ENCODE measurements at regions not wholly inside any gene's neighbourhood (a gene's known extent, or its start where the extent isn't known, plus 50 kb on each side); places are given as distances from the start of the nearest gene placed in this dataset.
"Not testable (repeated sequence)": the region's sequence is repeated elsewhere in the genome, so short reads cannot be mapped to it uniquely, and the experiment has no call there.

DNA sequence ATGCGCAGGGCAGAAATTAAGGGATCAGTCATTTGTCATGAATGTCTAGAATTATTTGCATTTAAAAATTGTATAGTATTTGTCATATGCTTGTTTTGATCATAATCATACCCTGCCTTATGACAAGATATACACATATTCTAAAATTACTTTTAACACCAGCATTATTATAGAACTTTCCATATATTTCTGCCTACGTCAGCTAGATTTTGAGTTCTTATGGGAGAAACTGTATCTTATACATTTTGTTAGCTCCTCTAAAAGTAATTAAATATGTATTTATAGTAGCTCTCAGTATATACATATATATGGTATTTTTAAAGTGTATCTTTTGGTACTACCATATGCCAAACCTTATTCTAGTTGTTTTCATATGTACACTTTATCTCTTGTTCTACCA lies 441.9 kb downstream of the CPS1 start:
- 91 to 92% methylated on average over 2 of the region's 2 CpGs for WGBS, 2 donors
- no peaks in the 10 kb centered on the region for H3K27me3 ChIP-seq
- H3K9me3 ChIP-seq = no peaks in the 10 kb centered on the region
- no peaks in the 10 kb centered on the region for H3K36me3 ChIP-seq
- intact Hi-C loops (cut with DNase I) = no loop called here
- no peak for DNase-seq
- no peak for TF ChIP-seq EP300 (IDR thresholded peaks at IDR 0.05)
- TF ChIP-seq POLR2AphosphoS5 (IDR thresholded peaks at IDR 0.05) = no peak
- TF ChIP-seq, protein P1, sequence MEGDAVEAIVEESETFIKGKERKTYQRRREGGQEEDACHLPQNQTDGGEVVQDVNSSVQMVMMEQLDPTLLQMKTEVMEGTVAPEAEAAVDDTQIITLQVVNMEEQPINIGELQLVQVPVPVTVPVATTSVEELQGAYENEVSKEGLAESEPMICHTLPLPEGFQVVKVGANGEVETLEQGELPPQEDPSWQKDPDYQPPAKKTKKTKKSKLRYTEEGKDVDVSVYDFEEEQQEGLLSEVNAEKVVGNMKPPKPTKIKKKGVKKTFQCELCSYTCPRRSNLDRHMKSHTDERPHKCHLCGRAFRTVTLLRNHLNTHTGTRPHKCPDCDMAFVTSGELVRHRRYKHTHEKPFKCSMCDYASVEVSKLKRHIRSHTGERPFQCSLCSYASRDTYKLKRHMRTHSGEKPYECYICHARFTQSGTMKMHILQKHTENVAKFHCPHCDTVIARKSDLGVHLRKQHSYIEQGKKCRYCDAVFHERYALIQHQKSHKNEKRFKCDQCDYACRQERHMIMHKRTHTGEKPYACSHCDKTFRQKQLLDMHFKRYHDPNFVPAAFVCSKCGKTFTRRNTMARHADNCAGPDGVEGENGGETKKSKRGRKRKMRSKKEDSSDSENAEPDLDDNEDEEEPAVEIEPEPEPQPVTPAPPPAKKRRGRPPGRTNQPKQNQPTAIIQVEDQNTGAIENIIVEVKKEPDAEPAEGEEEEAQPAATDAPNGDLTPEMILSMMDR (IDR thresholded peaks at IDR 0.05) = no peak
- H3K4me1 ChIP-seq = no peaks in the 10 kb centered on the region
- no peak overlapping the region for H3K4me3 ChIP-seq
- H3K27ac ChIP-seq = no peak overlapping the region

DNA sequence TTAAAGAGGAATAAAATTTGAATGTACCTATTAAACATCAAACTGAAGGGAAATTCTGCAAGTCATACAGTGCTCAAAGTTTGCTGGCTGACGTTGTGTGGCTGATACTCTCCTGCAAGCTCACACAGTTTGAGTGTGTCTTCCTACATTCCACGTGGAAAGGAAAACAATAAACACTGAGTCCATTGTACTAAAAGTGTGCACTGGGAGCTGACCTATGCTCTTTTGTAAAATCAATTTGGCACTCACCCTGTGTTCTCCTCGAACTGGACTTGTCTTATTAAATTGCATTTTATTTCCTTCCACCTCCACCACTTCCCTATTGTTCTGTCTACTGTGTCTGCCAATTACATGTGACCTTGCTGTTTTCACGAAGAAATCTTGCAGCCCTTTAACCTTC lies 458.0 kb downstream of the CPS1 start:
- Histone ChIP-seq H3K36me3 (no peaks in the 10 kb centered on the region), H3K27ac (no peak overlapping the region), H3K4me3 (no peak overlapping the region), H3K4me1 (no peaks in the 10 kb centered on the region), H3K9me3 (no peaks in the 10 kb centered on the region), H3K27me3 (no peaks in the 10 kb centered on the region)
- no peak for DNase-seq
- intact Hi-C loops (cut with DNase I) = no loop called here
- 6 to 16% methylated on average over 4 of the region's 4 CpGs for WGBS, 2 donors
- TF ChIP-seq POLR2AphosphoS5 (IDR thresholded peaks at IDR 0.05) (no peak), POLR2A (IDR thresholded peaks at IDR 0.05) (no peak), EP300 (IDR thresholded peaks at IDR 0.05) (no peak)
- TF ChIP-seq, protein P1 (IDR thresholded peaks at IDR 0.05) = no peak

DNA sequence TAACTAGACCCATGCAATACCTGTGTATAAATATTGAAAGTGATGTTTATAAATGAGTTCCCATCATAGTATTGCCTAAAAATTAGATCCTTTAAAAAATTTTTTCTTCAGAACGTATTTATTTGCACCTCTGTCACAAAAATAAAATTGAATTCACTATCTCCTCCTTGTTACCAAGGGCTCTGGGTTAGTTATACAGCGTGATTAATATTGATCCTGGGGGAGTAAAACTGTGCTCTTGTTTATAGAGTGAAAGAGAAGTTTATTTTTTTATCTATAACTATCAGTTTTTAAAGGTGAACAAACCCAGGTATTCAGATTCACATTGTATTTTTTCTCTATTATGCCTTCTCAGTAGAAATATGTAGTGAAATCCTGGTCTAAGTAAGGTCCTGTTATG lies 458.5 kb downstream of the CPS1 start:
- intact Hi-C loops (cut with DNase I) = no loop called here
- 70 to 74% methylated on average over 2 of the region's 2 CpGs for WGBS, 2 donors

DNA sequence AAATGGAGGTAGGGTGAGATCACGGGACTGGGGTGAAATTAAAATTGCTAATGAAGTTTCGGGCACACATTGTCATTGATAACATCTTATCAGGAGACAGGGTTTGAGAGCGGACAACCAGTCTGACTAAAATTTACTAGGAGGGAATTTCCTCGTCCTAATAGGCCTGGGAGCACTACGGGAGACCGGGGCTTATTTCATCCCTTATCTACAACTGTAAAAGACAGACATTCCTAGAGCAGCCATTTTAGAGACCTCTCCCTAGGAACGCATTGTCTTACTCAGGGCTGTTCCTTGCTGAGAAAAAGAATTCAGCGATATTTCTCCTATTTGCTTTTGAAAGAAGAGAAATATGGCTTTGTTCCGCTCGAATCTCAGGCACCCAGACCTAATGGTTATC lies 468.7 kb downstream of the CPS1 start:
- WGBS, 2 donors = 89 to 90% methylated on average over 10 of the region's 10 CpGs
- H3K4me3 ChIP-seq; intact Hi-C loops (cut with DNase I): not testable (repeated sequence)

More for the DNA sequence above, 458.5 kb downstream of the CPS1 start:
- no peaks in the 10 kb centered on the region for H3K27me3 ChIP-seq
- H3K9me3 ChIP-seq = no peaks in the 10 kb centered on the region
- no peaks in the 10 kb centered on the region for H3K36me3 ChIP-seq
- TF ChIP-seq POLR2AphosphoS5 (IDR thresholded peaks at IDR 0.05) (no peak), POLR2A (IDR thresholded peaks at IDR 0.05) (no peak), EP300 (IDR thresholded peaks at IDR 0.05) (no peak)
- TF ChIP-seq, protein P1 (IDR thresholded peaks at IDR 0.05) = no peak
- no peaks in the 10 kb centered on the region for H3K4me1 ChIP-seq
- no peak for DNase-seq
- H3K4me3 ChIP-seq = no peak overlapping the region
- no peak overlapping the region for H3K27ac ChIP-seq

DNA sequence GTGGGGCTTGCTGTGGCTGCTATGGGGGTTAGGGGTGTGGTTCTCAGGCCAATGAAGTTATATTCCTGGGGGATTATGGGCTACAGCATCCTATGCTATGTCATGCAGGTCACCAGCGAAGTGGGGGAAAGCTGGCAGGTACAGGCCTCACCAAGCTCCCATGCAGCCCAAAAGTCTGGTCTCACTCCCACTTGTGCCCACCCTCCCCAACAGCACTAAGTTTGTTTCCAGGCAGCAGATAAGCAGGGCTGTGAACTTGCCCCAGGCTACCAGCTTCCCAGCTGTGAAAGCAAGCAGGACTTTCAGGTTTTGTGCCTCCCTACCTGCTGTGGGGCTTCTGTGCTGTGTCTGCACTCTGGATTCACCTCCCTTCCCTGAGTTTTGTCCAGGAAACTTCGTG lies 469.7 kb downstream of the CPS1 start:
- H3K27ac ChIP-seq = no peak overlapping the region
- no peak for DNase-seq
- no peak overlapping the region for H3K4me3 ChIP-seq
- peaks cover 0 to 5% (median under 1%) of the 10 kb centered on the region in 4 donors for H3K9me3 ChIP-seq
- WGBS, 2 donors = 46 to 62% methylated on average over 2 of the region's 2 CpGs
- intact Hi-C loops (cut with DNase I) = no loop called here
- H3K36me3 ChIP-seq = no peaks in the 10 kb centered on the region
- TF ChIP-seq POLR2AphosphoS5 (IDR thresholded peaks at IDR 0.05) = no peak
- TF ChIP-seq POLR2A (IDR thresholded peaks at IDR 0.05) = no peak
- TF ChIP-seq EP300 (IDR thresholded peaks at IDR 0.05) = no peak
- TF ChIP-seq, protein P1 (IDR thresholded peaks at IDR 0.05) = no peak
- no peaks in the 10 kb centered on the region for H3K27me3 ChIP-seq
- H3K4me1 ChIP-seq = no peaks in the 10 kb centered on the region

More for the DNA sequence above, 468.7 kb downstream of the CPS1 start:
- DNase-seq, H3K4me1 ChIP-seq, H3K27me3 ChIP-seq, H3K36me3 ChIP-seq, H3K27ac ChIP-seq, H3K9me3 ChIP-seq: not testable (repeated sequence)
